ENCODE measurements at regions not wholly inside any gene's neighbourhood (a gene's known extent, or its start where the extent isn't known, plus 50 kb on each side); places are given as distances from the start of the nearest gene placed in this dataset.

GRCh38 chr4:24440765-24441164, 143.6 kb downstream of the DHX15 start:
- no peak for TF ChIP-seq POLR2A (IDR thresholded peaks at IDR 0.05)
- no peak for TF ChIP-seq CTCF (IDR thresholded peaks at IDR 0.05 in 4 of 5, conservative IDR thresholded peaks at IDR 0.05 in 1 of 5)
- ATAC-seq, result no peak

GRCh38 chr4:24434241-24434640, 150.1 kb downstream of the DHX15 start:
- peak overlapping the region; percentile 55 to 77 (median 60) for H3K27ac ChIP-seq
- in situ Hi-C loops (cut with MboI; ENCODE audit: low sequenced_read_pairs in 4 of 4), result loop anchor here in 1 of 4 donors (25.0 kb wide), 1 partner anchor 1297 kb away; no protein-coding TSS in a partner anchor
- no peak for TF ChIP-seq CTCF (IDR thresholded peaks at IDR 0.05 in 4 of 5, conservative IDR thresholded peaks at IDR 0.05 in 1 of 5)
- no peak for TF ChIP-seq POLR2A (IDR thresholded peaks at IDR 0.05)
- no peaks in the 10 kb centered on the region for H3K36me3 ChIP-seq
- intact Hi-C loops (cut with DNase I; ENCODE audit: low total_unique reads), result no loop called here
- DNase-seq, result peak in 1 of 2 donors; percentile 14
- ATAC-seq, result peak; percentile 81 to 93
- no peaks in the 10 kb centered on the region for H3K27me3 ChIP-seq
- peaks cover 4 to 8% of the 10 kb centered on the region in 2 donors for H3K4me1 ChIP-seq
- H3K9me3 ChIP-seq, result no peaks in the 10 kb centered on the region
- peak overlapping the region; percentile 15 to 36 (median 25) for H3K4me3 ChIP-seq

More at GRCh38 chr4:24440765-24441164, 143.6 kb downstream of the DHX15 start:
- H3K4me1 ChIP-seq, result no peaks in the 10 kb centered on the region
- no peaks in the 10 kb centered on the region for H3K9me3 ChIP-seq
- no peak overlapping the region for H3K27ac ChIP-seq
- intact Hi-C loops (cut with DNase I; ENCODE audit: low total_unique reads) (no loop called here), in situ Hi-C loops (cut with MboI; ENCODE audit: low sequenced_read_pairs in 4 of 4) (loop anchor here in 1 of 4 donors (25.0 kb wide), 1 partner anchor 1303 kb away; no protein-coding TSS in a partner anchor)
- no peak overlapping the region for H3K4me3 ChIP-seq
- H3K27me3 ChIP-seq, result no peaks in the 10 kb centered on the region
- no peaks in the 10 kb centered on the region for H3K36me3 ChIP-seq
- DNase-seq, result no peak

GRCh38 chr4:24433515-24434214, 150.7 kb downstream of the DHX15 start:
- in situ Hi-C loops (cut with MboI; ENCODE audit: low sequenced_read_pairs in 4 of 4) (loop anchor here in 1 of 4 donors (25.0 kb wide), 1 partner anchor 1296 kb away; no protein-coding TSS in a partner anchor), intact Hi-C loops (cut with DNase I; ENCODE audit: low total_unique reads) (no loop called here)
- no peaks in the 10 kb centered on the region for H3K9me3 ChIP-seq
- H3K4me1 ChIP-seq, result peaks cover 4 to 8% of the 10 kb centered on the region in 2 donors
- H3K27me3 ChIP-seq, result no peaks in the 10 kb centered on the region
- no peaks in the 10 kb centered on the region for H3K36me3 ChIP-seq
- no peak for TF ChIP-seq CTCF (IDR thresholded peaks at IDR 0.05 in 4 of 5, conservative IDR thresholded peaks at IDR 0.05 in 1 of 5)
- no peak for TF ChIP-seq POLR2A (IDR thresholded peaks at IDR 0.05)
- DNase-seq (peak; percentile 22 to 29), ATAC-seq (peak; percentile 60 to 74)
- H3K4me3 ChIP-seq, result peak overlapping the region; percentile 15 to 36 (median 25)
- H3K27ac ChIP-seq, result peak overlapping the region; percentile 55 to 77 (median 60)

GRCh38 chr4:24428850-24429249, 155.5 kb downstream of the DHX15 start:
- TF ChIP-seq POLR2A (IDR thresholded peaks at IDR 0.05) (no peak), CTCF (IDR thresholded peaks at IDR 0.05 in 4 of 5, conservative IDR thresholded peaks at IDR 0.05 in 1 of 5) (no peak)
- Histone ChIP-seq H3K36me3 (no peaks in the 10 kb centered on the region), H3K9me3 (no peaks in the 10 kb centered on the region), H3K4me3 (no peak overlapping the region), H3K27ac (no peak overlapping the region), H3K27me3 (no peaks in the 10 kb centered on the region), H3K4me1 (peaks cover 2 to 5% of the 10 kb centered on the region in 2 donors)
- DNase-seq (no peak), ATAC-seq (no peak)
- intact Hi-C loops (cut with DNase I; ENCODE audit: low total_unique reads), result no loop called here
- in situ Hi-C loops (cut with MboI; ENCODE audit: low sequenced_read_pairs in 4 of 4), result loop anchor here in 1 of 4 donors (25.0 kb wide), 1 partner anchor 1292 kb away; no protein-coding TSS in a partner anchor
